Left ventricle myocardium inferior (tissue), 1 donor: ENCODE measurements at regions not wholly inside any gene's neighbourhood (a gene's known extent, or its start where the extent isn't known, plus 50 kb on each side); places are given as distances from the start of the nearest gene placed in this dataset.

Source experiments
- DNase-seq: peaks from one replicate; pipeline ENCODE4 v3.0.0-alpha.2; 2020
- H3K27ac ChIP-seq: fragments of 200-600 bp; replicated peaks from 2 replicates; pipeline ENCODE4 v1.8.0; 2021
- H3K27me3 ChIP-seq: fragments of 200-600 bp; 2 replicates; pipeline ENCODE4 v1.8.0; 2021; ENCODE audit warnings: low read depth
- H3K36me3 ChIP-seq: fragments of 200-600 bp; 2 replicates; pipeline ENCODE4 v1.8.0; 2021
- H3K4me1 ChIP-seq: fragments of 200-600 bp; 2 replicates; pipeline ENCODE4 v1.8.0; 2021
- H3K4me3 ChIP-seq: fragments of 200-600 bp; 2 replicates; pipeline ENCODE4 v1.8.0; 2021; ENCODE audit warnings: mild to moderate bottlenecking, moderate library complexity
- H3K9me3 ChIP-seq: fragments of 200-600 bp; replicated peaks from 2 replicates; pipeline ENCODE4 v1.8.0; 2021
- CTCF ChIP-seq: fragments of 200-600 bp; IDR thresholded peaks from 2 replicates; pipeline ENCODE4 v1.8.0; 2021; ENCODE audit warnings: antibody characterized with exemption, mild to moderate bottlenecking, borderline replicate concordance
- intact Hi-C: fragments of 100-400 bp; cut with micrococcal nuclease; formaldehyde crosslinking; loops from one replicate; pipeline ENCODE4 v1.11.0; 2022
- donor health status: DM: no; HTN: yes; CAD: no; lungs with severe emphysema.

GRCh38 chr3:65091565-65091964 lies 403.8 kb upstream of the ADAMTS9 start:
- Histone ChIP-seq H3K27ac (no peak overlapping the region), H3K4me1 (no peaks in the 10 kb centered on the region), H3K27me3 (no peaks in the 10 kb centered on the region), H3K4me3 (no peak overlapping the region), H3K36me3 (no peaks in the 10 kb centered on the region), H3K9me3 (no peaks in the 10 kb centered on the region)
- TF ChIP-seq CTCF, result no peak
- DNase-seq, result no peak
- intact Hi-C loops, result no loop called here

- Histone ChIP-seq H3K27me3 (no peaks in the 10 kb centered on the region), H3K4me1 (peaks cover 5% of the 10 kb centered on the region), H3K4me3 (no peak overlapping the region), H3K9me3 (no peaks in the 10 kb centered on the region), H3K36me3 (no peaks in the 10 kb centered on the region), H3K27ac (no peak overlapping the region)
- no peak for DNase-seq
- TF ChIP-seq CTCF, result no peak
- intact Hi-C loops, result no loop called here
Observed at GRCh38 chr3:65083240-65083639, 395.4 kb upstream of the ADAMTS9 start.

- Histone ChIP-seq H3K4me1 (peaks cover 5% of the 10 kb centered on the region), H3K4me3 (no peak overlapping the region), H3K9me3 (peaks cover 4% of the 10 kb centered on the region), H3K27me3 (no peaks in the 10 kb centered on the region), H3K27ac (no peak overlapping the region), H3K36me3 (no peaks in the 10 kb centered on the region)
- DNase-seq, result no peak
- no peak for TF ChIP-seq CTCF
- intact Hi-C loops, result no loop called here
Observed at GRCh38 chr3:65081536-65081935, 393.7 kb upstream of the ADAMTS9 start.

GRCh38 chr3:65080432-65080831 lies 392.6 kb upstream of the ADAMTS9 start:
- intact Hi-C loops, result no loop called here
- peak; percentile 54 for TF ChIP-seq CTCF
- Histone ChIP-seq H3K27ac (no peak overlapping the region), H3K9me3 (peaks cover 4% of the 10 kb centered on the region), H3K4me3 (no peak overlapping the region), H3K27me3 (no peaks in the 10 kb centered on the region), H3K36me3 (no peaks in the 10 kb centered on the region), H3K4me1 (peaks cover 5% of the 10 kb centered on the region)
- no peak for DNase-seq

- peaks cover 4% of the 10 kb centered on the region for H3K9me3 ChIP-seq
- intact Hi-C loops, result no loop called here
- no peak overlapping the region for H3K27ac ChIP-seq
- H3K36me3 ChIP-seq, result no peaks in the 10 kb centered on the region
- H3K4me1 ChIP-seq, result peaks cover 5% of the 10 kb centered on the region
- DNase-seq, result no peak
- no peak for TF ChIP-seq CTCF
- H3K27me3 ChIP-seq, result no peaks in the 10 kb centered on the region
- H3K4me3 ChIP-seq, result no peak overlapping the region
Observed at GRCh38 chr3:65079560-65079959, 391.8 kb upstream of the ADAMTS9 start.

- H3K9me3 ChIP-seq, result peaks cover 4% of the 10 kb centered on the region
- intact Hi-C loops, result no loop called here
- H3K4me3 ChIP-seq, result no peak overlapping the region
- DNase-seq, result no peak
- no peaks in the 10 kb centered on the region for H3K36me3 ChIP-seq
- H3K27me3 ChIP-seq, result no peaks in the 10 kb centered on the region
- H3K4me1 ChIP-seq, result peaks cover 5% of the 10 kb centered on the region
- no peak for TF ChIP-seq CTCF
- H3K27ac ChIP-seq, result no peak overlapping the region
Observed at GRCh38 chr3:65078748-65079147, 390.9 kb upstream of the ADAMTS9 start.
